ENCODE measurements at regions not wholly inside any gene's neighbourhood (a gene's known extent, or its start where the extent isn't known, plus 50 kb on each side); places are given as distances from the start of the nearest gene placed in this dataset.

GRCh38 chr11:27865105-27865504 is 164.8 kb upstream of the BDNF start:
- DNase-seq, result no peak
- in situ Hi-C loops (cut with HindIII; ENCODE audit: low pct_ligation_motif_present, low pct_unique_long_range_greater_than_20kb, low sequenced_read_pairs), result no loop called here

DNA sequence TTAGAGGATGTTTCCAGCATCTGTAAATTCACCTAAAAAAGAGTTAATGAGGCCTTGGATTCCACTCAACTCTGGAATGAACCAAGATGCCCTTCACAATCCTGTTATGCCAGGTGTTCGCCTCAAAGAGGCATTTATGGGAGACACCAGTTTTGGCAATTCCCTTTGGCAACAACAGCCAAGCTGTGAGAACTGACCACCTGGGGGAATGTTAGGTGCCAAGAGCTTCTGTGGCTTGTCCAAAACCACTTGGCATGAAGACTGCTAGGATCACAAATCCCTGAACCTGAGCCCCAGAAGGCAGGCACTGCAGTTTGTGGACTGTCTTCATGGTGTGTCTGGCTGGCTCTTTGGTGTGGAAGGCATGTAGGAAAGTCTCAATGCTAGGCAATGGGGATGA is 164.4 kb upstream of the BDNF start:
- no peak for DNase-seq
- in situ Hi-C loops (cut with HindIII; ENCODE audit: low pct_ligation_motif_present, low pct_unique_long_range_greater_than_20kb, low sequenced_read_pairs), result no loop called here

- in situ Hi-C loops (cut with HindIII; ENCODE audit: low pct_ligation_motif_present, low pct_unique_long_range_greater_than_20kb, low sequenced_read_pairs), result no loop called here
- DNase-seq, result peak; percentile 71
These were observed 163.8 kb upstream of the BDNF start for GRCh38 chr11:27864091-27864491.

- in situ Hi-C loops (cut with HindIII; ENCODE audit: low pct_ligation_motif_present, low pct_unique_long_range_greater_than_20kb, low sequenced_read_pairs), result no loop called here
- DNase-seq, result no peak
These were observed 163.4 kb upstream of the BDNF start for GRCh38 chr11:27863637-27864036.

- in situ Hi-C loops (cut with HindIII; ENCODE audit: low pct_ligation_motif_present, low pct_unique_long_range_greater_than_20kb, low sequenced_read_pairs), result no loop called here
- peak; percentile 68 for DNase-seq
These were observed 161.6 kb upstream of the BDNF start for GRCh38 chr11:27861706-27862430.

DNA sequence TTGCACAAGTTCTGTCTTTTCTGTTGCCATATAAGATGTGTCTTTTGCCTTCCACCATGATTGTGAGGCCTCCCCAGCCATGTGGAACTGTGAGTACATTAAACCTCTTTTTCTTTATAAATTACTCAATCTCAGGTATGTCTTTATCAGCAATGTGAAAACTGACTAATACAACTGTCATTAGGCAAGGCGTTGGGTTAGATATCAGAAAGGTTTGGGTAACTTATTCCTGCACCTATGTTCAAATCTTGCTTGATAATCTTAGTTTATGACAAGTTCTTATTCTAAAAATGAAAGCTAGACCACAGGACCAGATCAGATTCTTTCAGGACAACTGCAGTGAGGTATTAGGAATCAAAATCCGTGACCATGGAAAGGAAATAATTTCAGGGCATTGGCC is 160.6 kb upstream of the BDNF start:
- DNase-seq, result no peak
- in situ Hi-C loops (cut with HindIII; ENCODE audit: low pct_ligation_motif_present, low pct_unique_long_range_greater_than_20kb, low sequenced_read_pairs), result no loop called here

GRCh38 chr11:27858866-27859265 is 158.6 kb upstream of the BDNF start:
- no peak for DNase-seq
- in situ Hi-C loops (cut with HindIII; ENCODE audit: low pct_ligation_motif_present, low pct_unique_long_range_greater_than_20kb, low sequenced_read_pairs), result no loop called here

- no peak for DNase-seq
- in situ Hi-C loops (cut with HindIII; ENCODE audit: low pct_ligation_motif_present, low pct_unique_long_range_greater_than_20kb, low sequenced_read_pairs), result no loop called here
These were observed 157.3 kb upstream of the BDNF start for GRCh38 chr11:27857588-27857987.

DNA sequence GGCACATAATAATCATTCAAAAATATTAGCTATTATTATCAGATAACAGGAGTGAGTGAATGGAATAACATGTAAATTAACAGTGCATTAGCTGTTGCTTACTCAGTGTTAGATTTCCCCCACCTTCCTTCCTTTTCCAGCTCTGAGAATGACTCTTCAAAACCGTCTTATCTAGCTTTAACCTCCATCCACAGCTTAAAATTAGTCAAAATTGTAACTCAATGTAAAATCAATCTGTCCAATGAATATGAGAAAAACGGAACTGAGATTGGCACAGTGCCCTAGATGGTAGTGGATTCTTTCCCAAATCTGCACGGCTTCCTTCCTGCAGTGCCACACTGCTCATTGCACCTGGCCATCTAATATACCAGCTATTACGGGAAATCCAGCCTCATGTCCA is 156.8 kb upstream of the BDNF start:
- no peak for DNase-seq
- in situ Hi-C loops (cut with HindIII; ENCODE audit: low pct_ligation_motif_present, low pct_unique_long_range_greater_than_20kb, low sequenced_read_pairs), result no loop called here

- no peak for DNase-seq
- in situ Hi-C loops (cut with HindIII; ENCODE audit: low pct_ligation_motif_present, low pct_unique_long_range_greater_than_20kb, low sequenced_read_pairs), result no loop called here
These were observed 148.2 kb upstream of the BDNF start for GRCh38 chr11:27848423-27848822.

GRCh38 chr11:27847496-27847895 is 147.2 kb upstream of the BDNF start:
- DNase-seq, result no peak
- in situ Hi-C loops (cut with HindIII; ENCODE audit: low pct_ligation_motif_present, low pct_unique_long_range_greater_than_20kb, low sequenced_read_pairs), result no loop called here

GRCh38 chr11:27842290-27842689 is 142.0 kb upstream of the BDNF start:
- in situ Hi-C loops (cut with HindIII; ENCODE audit: low pct_ligation_motif_present, low pct_unique_long_range_greater_than_20kb, low sequenced_read_pairs), result no loop called here
- no peak for DNase-seq

- DNase-seq, result no peak
- in situ Hi-C loops (cut with HindIII; ENCODE audit: low pct_ligation_motif_present, low pct_unique_long_range_greater_than_20kb, low sequenced_read_pairs), result no loop called here
These were observed 140.8 kb upstream of the BDNF start for GRCh38 chr11:27841023-27841422.

GRCh38 chr11:27839226-27839913 is 139.1 kb upstream of the BDNF start:
- peak; percentile 33 for DNase-seq
- in situ Hi-C loops (cut with HindIII; ENCODE audit: low pct_ligation_motif_present, low pct_unique_long_range_greater_than_20kb, low sequenced_read_pairs), result no loop called here

- DNase-seq, result no peak
- in situ Hi-C loops (cut with HindIII; ENCODE audit: low pct_ligation_motif_present, low pct_unique_long_range_greater_than_20kb, low sequenced_read_pairs), result no loop called here
These were observed 138.4 kb upstream of the BDNF start for GRCh38 chr11:27838674-27839073.

GRCh38 chr11:27837895-27838563 is 137.8 kb upstream of the BDNF start:
- no peak for DNase-seq
- in situ Hi-C loops (cut with HindIII; ENCODE audit: low pct_ligation_motif_present, low pct_unique_long_range_greater_than_20kb, low sequenced_read_pairs), result no loop called here

- DNase-seq, result no peak
- in situ Hi-C loops (cut with HindIII; ENCODE audit: low pct_ligation_motif_present, low pct_unique_long_range_greater_than_20kb, low sequenced_read_pairs), result no loop called here
These were observed 130.0 kb upstream of the BDNF start for GRCh38 chr11:27830206-27830605.

DNA sequence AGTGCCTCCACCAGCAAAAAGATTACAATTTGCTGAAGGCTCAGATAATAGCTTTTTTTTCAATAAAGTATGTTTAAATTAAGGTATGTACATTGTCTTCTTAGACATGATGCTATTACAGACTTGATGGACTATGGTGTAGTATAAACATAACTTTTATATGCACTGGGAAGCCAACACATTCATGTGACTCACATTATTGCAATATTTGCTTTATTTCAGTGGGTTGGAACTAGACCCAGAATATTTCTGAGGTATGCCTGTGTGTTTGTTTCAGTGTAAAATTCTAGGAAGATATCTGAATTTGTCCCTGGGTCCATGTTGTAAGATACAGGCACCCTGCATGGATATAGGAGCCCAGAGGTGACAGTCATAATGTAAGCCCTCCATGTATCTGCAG is 120.0 kb upstream of the BDNF start:
- in situ Hi-C loops (cut with HindIII; ENCODE audit: low pct_ligation_motif_present, low pct_unique_long_range_greater_than_20kb, low sequenced_read_pairs), result no loop called here
- no peak for DNase-seq

- in situ Hi-C loops (cut with HindIII; ENCODE audit: low pct_ligation_motif_present, low pct_unique_long_range_greater_than_20kb, low sequenced_read_pairs), result no loop called here
- no peak for DNase-seq
These were observed 115.9 kb upstream of the BDNF start for GRCh38 chr11:27816197-27816596.

DNA sequence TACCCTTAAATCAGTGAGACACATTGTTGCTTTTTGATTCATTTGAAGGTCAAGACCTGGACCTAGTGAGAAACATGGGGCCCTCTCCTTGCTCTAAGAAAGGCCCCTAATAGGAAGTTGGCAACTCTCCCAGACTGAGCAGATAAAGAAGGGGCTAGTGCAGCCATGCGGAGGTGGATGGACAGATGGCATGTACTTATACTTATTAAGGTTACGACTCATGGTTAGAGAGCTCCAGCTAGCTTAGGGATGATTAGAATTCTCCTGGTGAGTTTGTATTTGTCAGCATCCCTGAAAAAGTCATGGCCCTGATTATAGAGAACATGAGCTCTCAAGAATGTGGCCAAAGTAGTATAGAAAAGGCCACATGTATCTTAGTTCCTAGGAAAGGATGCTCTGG is 112.1 kb upstream of the BDNF start:
- no peak for DNase-seq
- in situ Hi-C loops (cut with HindIII; ENCODE audit: low pct_ligation_motif_present, low pct_unique_long_range_greater_than_20kb, low sequenced_read_pairs), result no loop called here

All from ACHN (cell line).